T-helper 17 cell (primary cell): ENCODE measurements at regions not wholly inside any gene's neighbourhood (a gene's known extent, or its start where the extent isn't known, plus 50 kb on each side); places are given as distances from the start of the nearest gene placed in this dataset.
A peak's percentile ranks its signal among the peaks of the same experiment; 100 is the strongest.

Experiments
- ATAC-seq: fragments of 150-1000 bp; cut with Tn5 transposase; 2 replicates; pipeline ENCODE4 v1.10.0; 2021; ENCODE audit warnings: mild to moderate bottlenecking, moderate library complexity
- DNase-seq, 3 donors: peaks; one replicate each; pipeline versions ENCODE4 v3.0.0 to v3.0.0-alpha.2; 2020 to 2021
- H3K9me3 ChIP-seq: one replicate; pipeline ENCODE4 v1.7.0; 2013; ENCODE audit warnings: low read length, mild to moderate bottlenecking; ENCODE audit not compliant: control insufficient read depth, poor library complexity, severe bottlenecking
- H3K27ac Mint-ChIP-seq: one replicate; pipeline ENCODE4 v1.8.0; 2022; ENCODE audit warnings: mild to moderate bottlenecking, moderate library complexity, mixed read lengths
- H3K27me3 Mint-ChIP-seq: one replicate; pipeline ENCODE4 v1.8.0; 2022; ENCODE audit warnings: mixed read lengths
- H3K36me3 Mint-ChIP-seq: one replicate; pipeline ENCODE4 v1.8.0; 2022; ENCODE audit warnings: low read depth, mixed read lengths
- H3K4me1 Mint-ChIP-seq: one replicate; pipeline ENCODE4 v1.8.0; 2022; ENCODE audit warnings: mild to moderate bottlenecking, mixed read lengths
- H3K4me3 Mint-ChIP-seq: one replicate; pipeline ENCODE4 v1.8.0; 2022; ENCODE audit warnings: mild to moderate bottlenecking, moderate library complexity, mixed read lengths

- Mint-ChIP-seq H3K4me1 (peaks cover 3% of the 10 kb centered on the region), H3K27me3 (peaks cover 9% of the 10 kb centered on the region), H3K36me3 (no peaks in the 10 kb centered on the region), H3K4me3 (no peak overlapping the region), H3K27ac (no peak overlapping the region)
- no peaks in the 10 kb centered on the region for H3K9me3 ChIP-seq
- ATAC-seq = no peak
- DNase-seq = no peak
Measured at GRCh38 chr2:20552847-20553246, 98.1 kb downstream of the HS1BP3 start.

DNA sequence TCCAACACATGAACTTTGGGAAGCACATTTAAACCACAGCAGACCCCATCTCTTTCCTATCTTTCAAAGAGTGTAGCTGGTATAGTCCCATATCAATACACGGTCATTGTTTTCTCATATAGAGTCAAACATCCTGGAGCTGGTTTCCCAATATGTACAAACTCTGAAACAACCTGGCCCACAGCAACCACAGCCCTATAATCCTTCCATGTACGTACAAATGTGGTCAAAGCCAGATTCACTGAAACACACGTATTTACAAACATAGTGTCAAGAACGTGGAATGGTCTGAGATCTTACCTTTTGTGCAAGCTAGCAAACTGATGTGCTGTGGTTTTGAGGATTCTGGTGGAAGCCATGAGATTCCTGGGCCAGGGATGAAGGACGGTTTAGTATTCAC, 97.3 kb downstream of the HS1BP3 start:
- Mint-ChIP-seq H3K27ac (no peak overlapping the region), H3K27me3 (peaks cover 10% of the 10 kb centered on the region)

GRCh38 chr2:20555954-20556353, 94.9 kb downstream of the HS1BP3 start:
- H3K9me3 ChIP-seq = no peaks in the 10 kb centered on the region
- peaks cover 3% of the 10 kb centered on the region for H3K4me1 Mint-ChIP-seq
- H3K4me3 Mint-ChIP-seq = no peak overlapping the region
- peaks cover 19% of the 10 kb centered on the region for H3K27me3 Mint-ChIP-seq
- H3K36me3 Mint-ChIP-seq = no peaks in the 10 kb centered on the region
- ATAC-seq = no peak
- no peak overlapping the region for H3K27ac Mint-ChIP-seq
- DNase-seq = no peak

More for the DNA sequence above, 97.3 kb downstream of the HS1BP3 start:
- no peaks in the 10 kb centered on the region for H3K9me3 ChIP-seq
- Mint-ChIP-seq H3K36me3 (no peaks in the 10 kb centered on the region), H3K4me3 (no peak overlapping the region), H3K4me1 (peaks cover 3% of the 10 kb centered on the region)
- no peak for DNase-seq
- ATAC-seq = no peak

GRCh38 chr2:20556756-20557155, 94.1 kb downstream of the HS1BP3 start:
- peaks cover 26% of the 10 kb centered on the region for H3K27me3 Mint-ChIP-seq
- peaks cover 3% of the 10 kb centered on the region for H3K36me3 Mint-ChIP-seq
- no peaks in the 10 kb centered on the region for H3K9me3 ChIP-seq
- H3K4me1 Mint-ChIP-seq = peaks cover 3% of the 10 kb centered on the region
- DNase-seq (no peak), ATAC-seq (no peak)
- peak overlapping the region; percentile 16 for H3K27ac Mint-ChIP-seq
- H3K4me3 Mint-ChIP-seq = no peak overlapping the region

GRCh38 chr2:20557226-20557625, 93.7 kb downstream of the HS1BP3 start:
- Mint-ChIP-seq H3K4me1 (peaks cover 3% of the 10 kb centered on the region), H3K27ac (peak overlapping the region; percentile 16), H3K4me3 (no peak overlapping the region), H3K27me3 (peaks cover 27% of the 10 kb centered on the region), H3K36me3 (peaks cover 3% of the 10 kb centered on the region)
- ATAC-seq (no peak), DNase-seq (no peak)
- H3K9me3 ChIP-seq = no peaks in the 10 kb centered on the region

GRCh38 chr2:20557635-20558034, 93.3 kb downstream of the HS1BP3 start:
- ATAC-seq (no peak), DNase-seq (no peak)
- H3K4me3 Mint-ChIP-seq = no peak overlapping the region
- H3K36me3 Mint-ChIP-seq = peaks cover 3% of the 10 kb centered on the region
- H3K4me1 Mint-ChIP-seq = peaks cover 3% of the 10 kb centered on the region
- H3K27me3 Mint-ChIP-seq = peaks cover 27% of the 10 kb centered on the region
- no peaks in the 10 kb centered on the region for H3K9me3 ChIP-seq
- no peak overlapping the region for H3K27ac Mint-ChIP-seq

GRCh38 chr2:20558391-20559150, 92.3 kb downstream of the HS1BP3 start:
- no peak for DNase-seq
- no peak overlapping the region for H3K27ac Mint-ChIP-seq
- ATAC-seq = no peak
- H3K4me3 Mint-ChIP-seq = no peak overlapping the region
- H3K27me3 Mint-ChIP-seq = peaks cover 33% of the 10 kb centered on the region
- peaks cover 3% of the 10 kb centered on the region for H3K4me1 Mint-ChIP-seq
- no peaks in the 10 kb centered on the region for H3K9me3 ChIP-seq
- peaks cover 3% of the 10 kb centered on the region for H3K36me3 Mint-ChIP-seq

DNA sequence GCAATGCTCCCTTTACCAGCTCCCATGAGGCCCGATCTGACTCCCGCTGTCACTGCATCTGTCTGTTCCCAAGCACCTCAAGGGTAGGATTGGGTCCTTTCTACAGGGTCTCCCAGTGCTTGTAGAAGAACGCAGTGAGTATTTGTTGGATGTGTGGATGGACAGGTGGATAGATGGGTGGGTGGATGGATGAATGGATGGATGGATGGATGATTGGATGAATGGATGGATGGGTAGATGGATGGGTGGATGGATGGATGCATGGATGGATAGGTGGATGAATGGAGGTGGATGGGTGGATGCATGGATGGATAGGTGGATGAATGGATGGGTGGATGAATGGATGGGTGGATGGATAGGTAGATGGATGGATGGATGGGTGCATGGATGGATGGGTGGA, 91.6 kb downstream of the HS1BP3 start:
- Mint-ChIP-seq H3K36me3 (peaks cover 3% of the 10 kb centered on the region), H3K4me1 (peaks cover 3% of the 10 kb centered on the region)
- no peak for ATAC-seq

GRCh38 chr2:20560011-20560410, 90.9 kb downstream of the HS1BP3 start:
- peaks cover 42% of the 10 kb centered on the region for H3K27me3 Mint-ChIP-seq
- H3K9me3 ChIP-seq = no peaks in the 10 kb centered on the region
- DNase-seq (no peak), ATAC-seq (no peak)
- H3K4me1 Mint-ChIP-seq = peaks cover 3% of the 10 kb centered on the region
- no peak overlapping the region for H3K4me3 Mint-ChIP-seq
- no peak overlapping the region for H3K27ac Mint-ChIP-seq
- peaks cover 3% of the 10 kb centered on the region for H3K36me3 Mint-ChIP-seq

More for the DNA sequence above, 91.6 kb downstream of the HS1BP3 start:
- no peak for DNase-seq
- H3K9me3 ChIP-seq = no peaks in the 10 kb centered on the region
- no peak overlapping the region for H3K4me3 Mint-ChIP-seq
- no peak overlapping the region for H3K27ac Mint-ChIP-seq
- H3K27me3 Mint-ChIP-seq = peaks cover 35% of the 10 kb centered on the region

GRCh38 chr2:20560891-20561636, 89.8 kb downstream of the HS1BP3 start:
- Mint-ChIP-seq H3K36me3 (peaks cover 3% of the 10 kb centered on the region), H3K27ac (no peak overlapping the region), H3K27me3 (peaks cover 46% of the 10 kb centered on the region), H3K4me1 (peaks cover 6% of the 10 kb centered on the region), H3K4me3 (no peak overlapping the region)
- no peaks in the 10 kb centered on the region for H3K9me3 ChIP-seq
- DNase-seq (no peak), ATAC-seq (no peak)

DNA sequence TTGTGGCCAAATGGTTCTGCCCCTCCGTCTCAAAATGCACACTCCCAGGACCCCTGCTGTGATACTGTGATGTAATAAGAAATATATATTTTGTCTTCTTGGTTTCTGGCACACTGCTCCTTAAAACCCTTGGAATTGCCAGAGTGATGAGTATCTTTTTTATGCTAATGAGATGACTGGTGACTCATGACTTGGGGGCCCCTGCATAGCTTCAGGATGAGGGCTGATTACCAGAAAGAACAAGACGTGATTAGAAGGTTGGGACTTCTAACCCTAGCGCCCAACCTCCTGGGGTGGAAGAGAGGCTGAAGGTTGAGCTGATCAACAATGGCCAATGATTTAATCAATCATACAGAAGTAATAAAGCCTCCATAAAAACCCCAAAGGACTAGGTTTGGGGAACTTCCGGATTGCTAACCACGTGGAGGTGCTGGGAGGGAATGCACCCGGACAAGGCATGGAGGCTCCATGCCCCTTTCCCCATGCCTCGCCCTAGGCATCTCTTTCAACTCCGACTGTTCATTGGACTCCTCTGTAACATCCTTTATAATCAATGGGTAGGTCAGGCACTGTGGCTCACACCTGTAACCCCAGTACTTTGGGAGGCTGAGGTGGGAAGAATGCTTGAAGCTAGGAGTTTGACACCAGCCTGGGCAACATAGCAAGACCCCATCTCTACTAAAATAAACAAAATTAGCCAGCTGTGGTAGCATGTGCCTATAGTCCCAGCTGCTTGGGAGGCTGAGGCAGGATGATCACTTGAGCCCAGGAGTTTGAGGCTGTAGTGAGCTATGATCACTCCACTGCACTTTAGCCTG, 89.1 kb downstream of the HS1BP3 start:
- ATAC-seq = no peak
- H3K27ac Mint-ChIP-seq = no peak overlapping the region
- no peak overlapping the region for H3K4me3 Mint-ChIP-seq
- peaks cover 49% of the 10 kb centered on the region for H3K27me3 Mint-ChIP-seq
- no peak for DNase-seq
- peaks cover 3% of the 10 kb centered on the region for H3K36me3 Mint-ChIP-seq
- H3K9me3 ChIP-seq = no peaks in the 10 kb centered on the region
- peaks cover 4% of the 10 kb centered on the region for H3K4me1 Mint-ChIP-seq

DNA sequence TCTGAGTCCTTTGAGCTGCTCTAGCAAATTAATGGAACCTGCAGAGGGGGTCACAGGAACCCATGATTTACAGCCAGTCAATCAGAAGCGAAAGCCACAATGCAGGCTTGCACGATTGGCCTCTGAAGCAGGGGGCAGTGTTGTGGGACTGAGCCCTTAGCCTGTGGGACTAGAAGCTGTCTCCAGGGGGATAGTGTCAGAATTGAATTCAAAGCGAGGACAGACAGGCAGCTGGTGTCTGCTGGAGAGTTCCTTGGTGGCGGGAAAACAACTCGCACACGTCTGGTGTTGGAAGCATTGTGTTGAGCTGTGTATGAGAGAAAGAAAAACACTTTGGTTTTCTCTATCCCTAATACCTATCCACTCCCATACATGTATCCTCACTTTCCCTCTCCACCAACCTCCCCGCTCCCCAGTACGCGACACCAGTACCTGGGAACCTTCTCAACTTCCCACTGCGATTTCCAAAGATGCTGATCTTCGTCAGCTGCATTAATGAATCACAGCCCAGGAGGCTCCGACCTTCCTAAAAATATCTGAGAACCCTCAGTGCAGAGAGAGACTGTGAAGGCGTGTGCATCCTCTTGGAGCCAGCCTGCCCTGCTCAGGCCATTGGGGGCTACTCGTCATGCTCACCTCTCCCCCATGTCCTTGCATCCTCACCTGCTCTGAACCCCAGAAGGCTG, 88.2 kb downstream of the HS1BP3 start:
- ATAC-seq = no peak
- Mint-ChIP-seq H3K4me1 (peaks cover 4% of the 10 kb centered on the region), H3K4me3 (no peak overlapping the region), H3K27ac (no peak overlapping the region), H3K36me3 (peaks cover 3% of the 10 kb centered on the region), H3K27me3 (peaks cover 45% of the 10 kb centered on the region)
- no peak for DNase-seq
- no peaks in the 10 kb centered on the region for H3K9me3 ChIP-seq

DNA sequence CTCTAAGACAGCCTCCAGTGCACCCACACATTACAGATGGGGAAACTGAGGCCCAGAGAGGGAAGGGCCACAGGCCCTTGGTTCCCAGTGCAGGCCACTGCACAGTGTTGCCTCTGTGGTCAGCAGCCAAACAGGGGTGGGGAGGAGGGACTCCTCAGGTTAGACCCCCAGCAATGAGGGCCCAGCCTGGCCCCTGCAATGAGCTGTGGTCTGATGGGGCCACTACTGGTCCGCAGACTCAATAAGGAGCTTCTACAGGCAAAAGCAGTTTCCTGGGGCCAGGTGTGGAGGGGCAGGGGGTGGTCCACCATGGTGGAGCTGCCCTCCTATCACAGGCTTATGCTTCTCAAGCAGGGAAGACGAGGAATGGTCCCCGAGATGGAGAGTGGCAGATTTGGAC, 87.6 kb downstream of the HS1BP3 start:
- Mint-ChIP-seq H3K36me3 (peaks cover 3% of the 10 kb centered on the region), H3K4me3 (no peak overlapping the region), H3K4me1 (peaks cover 4% of the 10 kb centered on the region), H3K27me3 (peaks cover 43% of the 10 kb centered on the region), H3K27ac (no peak overlapping the region)
- no peaks in the 10 kb centered on the region for H3K9me3 ChIP-seq
- ATAC-seq (no peak), DNase-seq (no peak)
